GM12892 (cell line): ENCODE measurements at regions not wholly inside any gene's neighbourhood (a gene's known extent, or its start where the extent isn't known, plus 50 kb on each side); places are given as distances from the start of the nearest gene placed in this dataset.

Source experiments
- POLR2A ChIP-seq: IDR thresholded peaks from 2 replicates; pipeline ENCODE4 v1.6.1; 2011; ENCODE audit warnings: low read depth, low read length, control low read depth
- POLR2AphosphoS5 ChIP-seq: IDR thresholded peaks from 2 replicates; pipeline ENCODE4 v1.6.1; 2011; ENCODE audit warnings: low read depth, low read length, control low read depth
- TAF1 ChIP-seq: IDR thresholded peaks from 2 replicates; pipeline ENCODE4 v1.6.1; 2011; ENCODE audit warnings: low read depth, mild to moderate bottlenecking, control low read depth, low read length, borderline replicate concordance

- TF ChIP-seq POLR2A (no peak), TAF1 (no peak), POLR2AphosphoS5 (no peak)
These were observed 386.7 kb downstream of the BRD1 start for GRCh38 chr22:49440931-49441330.
